Mucosa of descending colon (tissue), 3 donors: ENCODE measurements at regions not wholly inside any gene's neighbourhood (a gene's known extent, or its start where the extent isn't known, plus 50 kb on each side); places are given as distances from the start of the nearest gene placed in this dataset.
A peak's percentile ranks its signal among the peaks of the same experiment; 100 is the strongest.
"Not testable (repeated sequence)": the region's sequence is repeated elsewhere in the genome, so short reads cannot be mapped to it uniquely, and the experiment has no call there.

Source experiments
- ATAC-seq: fragments of 200-7000 bp; cut with Tn5 transposase; one replicate; pipeline ENCODE4 v1.9.1; 2020; ENCODE audit warnings: mild to moderate bottlenecking, moderate library complexity
- DNase-seq, 3 donors: peaks; one replicate each; pipeline ENCODE4 v3.0.0-alpha.2; 2020
- H3K36me3 ChIP-seq: fragments of 200-600 bp; one replicate; pipeline ENCODE4 v1.8.0; 2021; ENCODE audit warnings: low read depth, mild to moderate bottlenecking
- H3K4me1 ChIP-seq: fragments of 200-600 bp; one replicate; pipeline ENCODE4 v1.8.0; 2021; ENCODE audit warnings: low read depth, mild to moderate bottlenecking
- H3K4me3 ChIP-seq: fragments of 200-600 bp; one replicate; pipeline ENCODE4 v1.8.0; 2021; ENCODE audit warnings: mild to moderate bottlenecking
- H3K9me3 ChIP-seq: fragments of 200-600 bp; one replicate; pipeline ENCODE4 v1.8.0; 2021; ENCODE audit warnings: mild to moderate bottlenecking
- CTCF ChIP-seq: fragments of 200-600 bp; IDR thresholded peaks from one replicate; pipeline ENCODE4 v1.8.0; 2022; ENCODE audit warnings: antibody characterized with exemption, mild to moderate bottlenecking
- intact Hi-C, 2 donors: fragments of 100-400 bp; cut with DNase I in 1 of 2; cut with micrococcal nuclease in 1 of 2; formaldehyde crosslinking; loops; one replicate each; pipeline versions ENCODE4 v1.11.0 to v1.11.1; 2022; cut with DNase I, micrococcal nuclease
- donor health status: DM: no; HTN: no; CAD: no; lungs with moderate emphysema.
- donor health status: DM: no; HTN: no; CAD: no.
- donor health status: DM: no; HTN: yes; CAD: no.

- H3K36me3 ChIP-seq: no peaks in the 10 kb centered on the region
- H3K4me1 ChIP-seq: no peaks in the 10 kb centered on the region
- no peak for ATAC-seq
These were observed 1185.5 kb upstream of the ADGRB3 start for GRCh38 chr6:67449602-67450001.

GRCh38 chr6:67433124-67433523, 1202.0 kb upstream of the ADGRB3 start:
- Histone ChIP-seq H3K4me1 (no peaks in the 10 kb centered on the region), H3K4me3 (no peak overlapping the region), H3K9me3 (peaks cover 5% of the 10 kb centered on the region), H3K36me3 (no peaks in the 10 kb centered on the region)
- TF ChIP-seq CTCF: no peak
- intact Hi-C loops: no loop called here
- DNase-seq: no peak
- no peak for ATAC-seq

More at GRCh38 chr6:67449602-67450001, 1185.5 kb upstream of the ADGRB3 start:
- DNase-seq: no peak
- Histone ChIP-seq H3K4me3 (no peak overlapping the region), H3K9me3 (no peaks in the 10 kb centered on the region)
- no peak for TF ChIP-seq CTCF
- intact Hi-C loops: no loop called here

GRCh38 chr6:67431076-67431475, 1204.0 kb upstream of the ADGRB3 start:
- no peak overlapping the region for H3K4me3 ChIP-seq
- H3K36me3 ChIP-seq: no peaks in the 10 kb centered on the region
- H3K4me1 ChIP-seq: no peaks in the 10 kb centered on the region
- intact Hi-C loops: no loop called here
- no peak for DNase-seq
- H3K9me3 ChIP-seq: peaks cover 9% of the 10 kb centered on the region
- no peak for TF ChIP-seq CTCF
- no peak for ATAC-seq

GRCh38 chr6:67426686-67427085, 1208.4 kb upstream of the ADGRB3 start:
- H3K36me3 ChIP-seq, DNase-seq, H3K4me3 ChIP-seq, ATAC-seq, intact Hi-C loops, H3K4me1 ChIP-seq: not testable (repeated sequence)
- peaks cover 14% of the 10 kb centered on the region for H3K9me3 ChIP-seq

- Histone ChIP-seq H3K4me1 (no peaks in the 10 kb centered on the region), H3K9me3 (no peaks in the 10 kb centered on the region), H3K4me3 (no peak overlapping the region), H3K36me3 (no peaks in the 10 kb centered on the region)
- intact Hi-C loops: no loop called here
- no peak for TF ChIP-seq CTCF
- DNase-seq: no peak
- peak; percentile 75 for ATAC-seq
These were observed 1223.0 kb upstream of the ADGRB3 start for GRCh38 chr6:67412035-67412434.

GRCh38 chr6:67411036-67411435, 1224.0 kb upstream of the ADGRB3 start:
- TF ChIP-seq CTCF: no peak
- Histone ChIP-seq H3K36me3 (no peaks in the 10 kb centered on the region), H3K4me3 (no peak overlapping the region), H3K4me1 (no peaks in the 10 kb centered on the region), H3K9me3 (peaks cover 8% of the 10 kb centered on the region)
- intact Hi-C loops: no loop called here
- DNase-seq (no peak), ATAC-seq (peak; percentile 84)
